Endothelial cell (in vitro differentiated cells): ENCODE measurements at regions not wholly inside any gene's neighbourhood (a gene's known extent, or its start where the extent isn't known, plus 50 kb on each side); places are given as distances from the start of the nearest gene placed in this dataset.
"Not testable (repeated sequence)": the region's sequence is repeated elsewhere in the genome, so short reads cannot be mapped to it uniquely, and the experiment has no call there.

ENCODE experiments used
- DNase-seq: peaks from one replicate; pipeline ENCODE4 v3.0.0; 2021; ENCODE audit warnings: low spot score
- H3K27ac Mint-ChIP-seq: one replicate; pipeline ENCODE4 v1.8.0; 2021; ENCODE audit warnings: mixed read lengths, inconsistent platforms; ENCODE audit not compliant: unreplicated experiment
- H3K27me3 Mint-ChIP-seq: one replicate; pipeline ENCODE4 v1.8.0; 2021; ENCODE audit warnings: mild to moderate bottlenecking, moderate library complexity, mixed read lengths, inconsistent platforms; ENCODE audit not compliant: unreplicated experiment
- H3K36me3 Mint-ChIP-seq: one replicate; pipeline ENCODE4 v1.8.0; 2021; ENCODE audit warnings: mild to moderate bottlenecking, low read depth, mixed read lengths, inconsistent platforms; ENCODE audit not compliant: unreplicated experiment
- H3K4me1 Mint-ChIP-seq: one replicate; pipeline ENCODE4 v1.8.0; 2021; ENCODE audit warnings: mild to moderate bottlenecking, mixed read lengths, inconsistent platforms; ENCODE audit not compliant: unreplicated experiment
- H3K4me3 Mint-ChIP-seq: one replicate; pipeline ENCODE4 v1.8.0; 2021; ENCODE audit warnings: mild to moderate bottlenecking, mixed read lengths, inconsistent platforms; ENCODE audit not compliant: unreplicated experiment
- H3K9me3 Mint-ChIP-seq: one replicate; pipeline ENCODE4 v1.8.0; 2021; ENCODE audit warnings: mixed read lengths, inconsistent platforms; ENCODE audit not compliant: unreplicated experiment
- CTCF ChIP-seq: fragments of 200-600 bp; sonication (generic); IDR thresholded peaks from one replicate; pipeline ENCODE4 v1.5.0; 2021; ENCODE audit warnings: antibody characterized with exemption; ENCODE audit not compliant: unreplicated experiment

GRCh38 chrY:26638063-26638462 lies 1016.1 kb downstream of the CDY1 start:
- no peak for TF ChIP-seq CTCF
- H3K9me3 Mint-ChIP-seq: peaks cover 58% of the 10 kb centered on the region
- H3K4me1 Mint-ChIP-seq: no peaks in the 10 kb centered on the region
- H3K36me3 Mint-ChIP-seq: peaks cover 46% of the 10 kb centered on the region
- DNase-seq: no peak
- peaks cover 18% of the 10 kb centered on the region for H3K27me3 Mint-ChIP-seq
- H3K27ac Mint-ChIP-seq: no peak overlapping the region
- no peak overlapping the region for H3K4me3 Mint-ChIP-seq

GRCh38 chrY:26645856-26646255 lies 1023.9 kb downstream of the CDY1 start:
- not testable (repeated sequence) for H3K4me1 Mint-ChIP-seq, H3K4me3 Mint-ChIP-seq, DNase-seq, H3K27me3 Mint-ChIP-seq, H3K27ac Mint-ChIP-seq
- H3K36me3 Mint-ChIP-seq: peaks cover 33% of the 10 kb centered on the region
- H3K9me3 Mint-ChIP-seq: peaks cover 38% of the 10 kb centered on the region

GRCh38 chrY:26648240-26648639 lies 1026.3 kb downstream of the CDY1 start:
- H3K4me1 Mint-ChIP-seq, H3K27me3 Mint-ChIP-seq, H3K27ac Mint-ChIP-seq, DNase-seq, H3K4me3 Mint-ChIP-seq: not testable (repeated sequence)
- Mint-ChIP-seq H3K9me3 (peaks cover 38% of the 10 kb centered on the region), H3K36me3 (peaks cover 31% of the 10 kb centered on the region)

GRCh38 chrY:26664245-26664644 lies 1042.3 kb downstream of the CDY1 start:
- peaks cover 24% of the 10 kb centered on the region for H3K27me3 Mint-ChIP-seq
- H3K9me3 Mint-ChIP-seq: peaks cover 58% of the 10 kb centered on the region
- H3K36me3 Mint-ChIP-seq: peaks cover 49% of the 10 kb centered on the region

GRCh38 chrY:26666691-26667090 lies 1044.8 kb downstream of the CDY1 start:
- Mint-ChIP-seq H3K36me3 (peaks cover 56% of the 10 kb centered on the region), H3K9me3 (peaks cover 65% of the 10 kb centered on the region), H3K27me3 (peaks cover 35% of the 10 kb centered on the region)
- not testable (repeated sequence) for DNase-seq, H3K4me3 Mint-ChIP-seq, H3K27ac Mint-ChIP-seq, H3K4me1 Mint-ChIP-seq

More at GRCh38 chrY:26664245-26664644, 1042.3 kb downstream of the CDY1 start:
- not testable (repeated sequence) for H3K27ac Mint-ChIP-seq, DNase-seq, H3K4me1 Mint-ChIP-seq
- peak overlapping the region; percentile 48 for H3K4me3 Mint-ChIP-seq

GRCh38 chrY:26669243-26669642 lies 1047.3 kb downstream of the CDY1 start:
- peaks cover 21% of the 10 kb centered on the region for H3K27me3 Mint-ChIP-seq
- not testable (repeated sequence) for H3K4me1 Mint-ChIP-seq, H3K27ac Mint-ChIP-seq, DNase-seq, H3K4me3 Mint-ChIP-seq
- H3K36me3 Mint-ChIP-seq: peaks cover 36% of the 10 kb centered on the region
- H3K9me3 Mint-ChIP-seq: peaks cover 42% of the 10 kb centered on the region

- peaks cover 25% of the 10 kb centered on the region for H3K36me3 Mint-ChIP-seq
- peaks cover 17% of the 10 kb centered on the region for H3K27me3 Mint-ChIP-seq
- DNase-seq: peak; percentile 28
- H3K9me3 Mint-ChIP-seq: peaks cover 30% of the 10 kb centered on the region
- not testable (repeated sequence) for H3K4me1 Mint-ChIP-seq
- peak overlapping the region; percentile 0 for H3K27ac Mint-ChIP-seq
- H3K4me3 Mint-ChIP-seq: peak overlapping the region; percentile 14
Observed at GRCh38 chrY:26670360-26670871, 1048.5 kb downstream of the CDY1 start.

GRCh38 chrY:26670881-26671879 lies 1049.3 kb downstream of the CDY1 start:
- H3K27ac Mint-ChIP-seq: peak overlapping the region; percentile 0
- DNase-seq: peak; percentile 39
- H3K4me1 Mint-ChIP-seq: not testable (repeated sequence)
- H3K27me3 Mint-ChIP-seq: peaks cover 16% of the 10 kb centered on the region
- H3K9me3 Mint-ChIP-seq: peaks cover 29% of the 10 kb centered on the region
- H3K36me3 Mint-ChIP-seq: peaks cover 25% of the 10 kb centered on the region
- peak overlapping the region; percentile 1 for H3K4me3 Mint-ChIP-seq
